Endothelial cell of umbilical vein (primary cell): ENCODE measurements at regions not wholly inside any gene's neighbourhood (a gene's known extent, or its start where the extent isn't known, plus 50 kb on each side); places are given as distances from the start of the nearest gene placed in this dataset.

Experiments
- BruUV-seq: library from RNA; stranded (reverse); fragments of 400-500 nt; replicated peaks from 2 replicates; lab custom pipeline; 2021; lab: Mats Ljungman, UMichigan
- CTCF ChIA-PET: fragments of 300-600, 350-600 bp; sonication (Branson Sonifier 250); formaldehyde crosslinking; loops from one replicate; lab custom pipeline; 2021; ENCODE audit warnings: antibody characterized with exemption, inconsistent platforms; lab: Charles Lee
- POLR2A ChIA-PET: fragments of 300-600, 350-600 bp; sonication (Branson Sonifier 250); formaldehyde crosslinking; loops from one replicate; lab custom pipeline; 2021; ENCODE audit warnings: antibody characterized with exemption, inconsistent platforms; lab: Charles Lee
- DNase-seq: peaks from one replicate; pipeline ENCODE4 v3.0.0-alpha.2; 2011; ENCODE audit warnings: low read depth, low spot score
- FAIRE-seq: peaks from 2 replicates; lab custom pipeline; 2011; peaks lifted over from hg19 to GRCh38; lab: Jason Lieb, UNC
- H2AFZ ChIP-seq: 2 replicates; pipeline ENCODE4 v1.6.0; 2012; ENCODE audit warnings: low read depth, low read length, control low read depth, inconsistent platforms
- H3K27ac ChIP-seq: 2 replicates; pipeline ENCODE4 v1.5.1; 2011; ENCODE audit warnings: low read depth, mild to moderate bottlenecking, control low read depth, low read length, moderate library complexity; ENCODE audit not compliant: insufficient read depth
- H3K27me3 ChIP-seq, 2 experiments: 2 replicates each; pipeline versions ENCODE4 v1.6.0 to v1.6.1; 2011; ENCODE audit warnings: low read length in 2 of 2, mixed read lengths in 1 of 2; ENCODE audit not compliant: control insufficient read depth in 2 of 2, insufficient read depth in 2 of 2
- H3K36me3 ChIP-seq, 2 experiments: 2 replicates in 1 of 2; 3 replicates in 1 of 2; pipeline ENCODE4 v1.5.1; 2011; ENCODE audit warnings: low read length in 2 of 2, mild to moderate bottlenecking in 1 of 2, moderate library complexity in 1 of 2; ENCODE audit not compliant: control insufficient read depth in 2 of 2, insufficient read depth in 2 of 2; ENCODE audit errors: extremely low read depth in 1 of 2
- H3K4me1 ChIP-seq: 3 replicates; pipeline ENCODE4 v1.5.1; 2011; ENCODE audit warnings: mild to moderate bottlenecking, low read length; ENCODE audit not compliant: control insufficient read depth, insufficient read depth; ENCODE audit errors: extremely low read depth
- H3K4me2 ChIP-seq: 2 replicates; pipeline ENCODE4 v1.6.1; 2011; ENCODE audit warnings: low read length, control low read depth, mixed read lengths; ENCODE audit not compliant: insufficient read depth
- H3K4me3 ChIP-seq, 3 experiments: fragments of 200-600 bp in 1 of 3; sonication (generic), shearing (Covaris generic) in 1 of 3; replicated peaks in 1 of 3; 2 replicates each; pipeline ENCODE4 v1.5.1; 2011 to 2016; ENCODE audit warnings: control low read depth in 3 of 3, low read length in 3 of 3, mild to moderate bottlenecking in 2 of 3, inconsistent platforms in 1 of 3, low read depth in 1 of 3, moderate library complexity in 1 of 3; ENCODE audit not compliant: insufficient read depth in 1 of 3
- H3K79me2 ChIP-seq: 2 replicates; pipeline ENCODE4 v1.6.0; 2012; ENCODE audit warnings: low read length, inconsistent platforms; ENCODE audit not compliant: control insufficient read depth, insufficient read depth
- H3K9ac ChIP-seq: replicated peaks from 2 replicates; pipeline ENCODE3; 2011; ENCODE audit warnings: low read length, control low read depth; ENCODE audit not compliant: insufficient read depth; ENCODE audit errors: extremely low read depth
- H3K9me1 ChIP-seq: replicated peaks from 3 replicates; pipeline ENCODE4 v1.6.0; 2011; ENCODE audit warnings: mild to moderate bottlenecking, low read length; ENCODE audit not compliant: control insufficient read depth, insufficient read depth; ENCODE audit errors: extremely low read depth
- H3K9me3 ChIP-seq: replicated peaks from 2 replicates; pipeline ENCODE4 v1.5.1; 2012; ENCODE audit warnings: low read length, inconsistent platforms; ENCODE audit not compliant: control insufficient read depth, insufficient read depth
- H4K20me1 ChIP-seq: replicated peaks from 2 replicates; pipeline ENCODE3; 2011; ENCODE audit warnings: mild to moderate bottlenecking, low read length; ENCODE audit not compliant: control insufficient read depth, insufficient read depth; ENCODE audit errors: extremely low read depth
- EZH2 ChIP-seq: IDR thresholded peaks from 2 replicates; pipeline ENCODE4 v1.6.1; 2012; ENCODE audit warnings: borderline replicate concordance, low read depth, mild to moderate bottlenecking, moderate library complexity, low read length, inconsistent platforms; ENCODE audit not compliant: severe bottlenecking
- FOS ChIP-seq: IDR thresholded peaks from 2 replicates; pipeline ENCODE4 v1.6.1; 2011; ENCODE audit warnings: mild to moderate bottlenecking, low read length, moderate library complexity, borderline replicate concordance; ENCODE audit not compliant: insufficient read depth
- GATA2 ChIP-seq: IDR thresholded peaks from 2 replicates; pipeline ENCODE4 v1.7.0; 2011; ENCODE audit warnings: low read depth, mild to moderate bottlenecking, moderate library complexity, mixed read lengths, low read length; ENCODE audit not compliant: insufficient read length, insufficient read depth
- JUN ChIP-seq: IDR thresholded peaks from 2 replicates; pipeline ENCODE4 v1.6.1; 2011; ENCODE audit warnings: borderline replicate concordance, low read depth; ENCODE audit not compliant: insufficient read length, insufficient read depth
- MAX ChIP-seq: IDR thresholded peaks from 2 replicates; pipeline ENCODE4 v1.6.1; 2011; ENCODE audit not compliant: insufficient read depth, insufficient read length
- MYC ChIP-seq: IDR thresholded peaks from one replicate; pipeline ENCODE4 v1.6.1; 2011; ENCODE audit warnings: mild to moderate bottlenecking, low read depth, low read length
- POLR2A ChIP-seq: IDR thresholded peaks from 2 replicates; pipeline ENCODE4 v1.6.1; 2012; ENCODE audit warnings: low read depth, mild to moderate bottlenecking, control low read depth, low read length
- POLR2AphosphoS5 ChIP-seq: IDR thresholded peaks from 2 replicates; pipeline ENCODE4 v1.6.1; 2012; ENCODE audit warnings: low read depth, mild to moderate bottlenecking, control low read depth, low read length, moderate library complexity; ENCODE audit not compliant: insufficient read depth
- dilution Hi-C: fragments of 300-500 bp; cut with MboI; formaldehyde crosslinking; loops from one replicate; pipeline ENCODE4 v1.15.0; 2019; ENCODE audit warnings: low sequenced_read_pairs; ENCODE audit not compliant: extremely low pct_ligation_motif_present
- intact Hi-C: fragments of 100-400 bp; cut with micrococcal nuclease; formaldehyde crosslinking; loops from one replicate; pipeline ENCODE4 v1.10.0; 2022
- TF ChIP-seq, protein P1 (sequence below), 2 donors: IDR thresholded peaks; 1 replicate in 1 of 2; 2 replicates in 1 of 2; pipeline ENCODE4 v1.5.1; 2011; ENCODE audit warnings: low read length in 2 of 2, mild to moderate bottlenecking in 2 of 2, moderate library complexity in 2 of 2, control low read depth in 1 of 2, inconsistent platforms in 1 of 2, low read depth in 1 of 2; ENCODE audit not compliant: insufficient read depth in 1 of 2; ENCODE audit errors: extremely low read depth in 1 of 2

DNA sequence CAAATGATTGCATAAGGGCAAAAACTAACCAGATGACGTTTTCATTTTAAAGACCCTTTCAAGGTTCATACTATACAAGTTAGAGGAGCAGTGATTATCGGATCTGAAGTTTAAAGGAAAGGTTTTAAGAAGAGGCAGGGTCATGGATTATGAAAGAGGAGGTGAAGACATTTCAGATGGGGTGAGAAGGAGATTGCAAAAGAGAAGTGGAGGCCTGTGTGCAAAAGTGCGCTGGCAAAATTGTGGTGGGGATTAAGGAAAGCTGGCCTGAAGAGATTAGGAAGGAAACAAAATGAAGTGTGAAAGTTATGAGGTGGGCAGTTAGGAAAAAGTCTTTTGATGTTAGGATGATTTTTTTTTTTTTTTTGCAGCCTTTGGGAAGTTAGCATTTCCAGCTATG is 935.7 kb upstream of the FAM98A start:
- intact Hi-C loops (no loop called here), dilution Hi-C loops (no loop called here)
- Histone ChIP-seq H3K4me2 (no peak overlapping the region), H3K4me3 (no peak overlapping the region), H2AFZ (no peak overlapping the region), H3K27ac (no peak overlapping the region), H3K79me2 (no peaks in the 10 kb centered on the region), H3K9ac (no peak overlapping the region), H3K36me3 (no peaks in the 10 kb centered on the region), H4K20me1 (no peaks in the 10 kb centered on the region), H3K9me1 (no peaks in the 10 kb centered on the region), H3K4me1 (no peaks in the 10 kb centered on the region), H3K27me3 (no peaks in the 10 kb centered on the region), H3K9me3 (no peaks in the 10 kb centered on the region)
- TF ChIP-seq POLR2AphosphoS5 (no peak), GATA2 (no peak), MYC (no peak), FOS (no peak), MAX (no peak), POLR2A (no peak), EZH2 (no peak), JUN (no peak)
- TF ChIP-seq, protein P1, sequence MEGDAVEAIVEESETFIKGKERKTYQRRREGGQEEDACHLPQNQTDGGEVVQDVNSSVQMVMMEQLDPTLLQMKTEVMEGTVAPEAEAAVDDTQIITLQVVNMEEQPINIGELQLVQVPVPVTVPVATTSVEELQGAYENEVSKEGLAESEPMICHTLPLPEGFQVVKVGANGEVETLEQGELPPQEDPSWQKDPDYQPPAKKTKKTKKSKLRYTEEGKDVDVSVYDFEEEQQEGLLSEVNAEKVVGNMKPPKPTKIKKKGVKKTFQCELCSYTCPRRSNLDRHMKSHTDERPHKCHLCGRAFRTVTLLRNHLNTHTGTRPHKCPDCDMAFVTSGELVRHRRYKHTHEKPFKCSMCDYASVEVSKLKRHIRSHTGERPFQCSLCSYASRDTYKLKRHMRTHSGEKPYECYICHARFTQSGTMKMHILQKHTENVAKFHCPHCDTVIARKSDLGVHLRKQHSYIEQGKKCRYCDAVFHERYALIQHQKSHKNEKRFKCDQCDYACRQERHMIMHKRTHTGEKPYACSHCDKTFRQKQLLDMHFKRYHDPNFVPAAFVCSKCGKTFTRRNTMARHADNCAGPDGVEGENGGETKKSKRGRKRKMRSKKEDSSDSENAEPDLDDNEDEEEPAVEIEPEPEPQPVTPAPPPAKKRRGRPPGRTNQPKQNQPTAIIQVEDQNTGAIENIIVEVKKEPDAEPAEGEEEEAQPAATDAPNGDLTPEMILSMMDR (IDR thresholded peaks at IDR 0.05; ENCODE audit: extremely low read depth in 1 of 2, insufficient read depth in 1 of 2, low read depth in 1 of 2, low read length in 2 of 2) = no peak
- BruUV-seq = no TSS peak
- FAIRE-seq (no peak), DNase-seq (no peak)
- CTCF ChIA-PET = interaction anchor here (1.6 kb wide), 1 partner anchor 14 kb away, joined by 3 read pairs; no protein-coding TSS in a partner anchor
- POLR2A ChIA-PET = no interaction called here
